BJ (cell line): ENCODE measurements at regions not wholly inside any gene's neighbourhood (a gene's known extent, or its start where the extent isn't known, plus 50 kb on each side); places are given as distances from the start of the nearest gene placed in this dataset.

Experiments
- CTCF ChIA-PET: fragments of 350-600 bp; formaldehyde crosslinking; extraction: SDS; loops from one replicate; lab custom pipeline; 2021; ENCODE audit warnings: antibody characterized with exemption, inconsistent platforms; lab: Yijun Ruan, JAX
- POLR2A ChIA-PET: fragments of 300-600 bp; sonication (Branson Sonifier 250); formaldehyde crosslinking; extraction: SDS; loops from one replicate; lab custom pipeline; 2021; ENCODE audit warnings: antibody characterized with exemption; lab: Charles Lee
- DNase-seq: peaks from one replicate; pipeline ENCODE4 v3.0.0-alpha.2; 2011; ENCODE audit warnings: low read depth
- H3K27me3 ChIP-seq: 2 replicates; pipeline ENCODE4 v1.6.0; 2011; ENCODE audit warnings: low read length; ENCODE audit not compliant: control insufficient read depth, insufficient read depth
- H3K36me3 ChIP-seq: 2 replicates; pipeline ENCODE4 v1.5.1; 2011; ENCODE audit warnings: low read length; ENCODE audit not compliant: control insufficient read depth, insufficient read depth
- H3K4me3 ChIP-seq: 2 replicates; pipeline ENCODE4 v1.5.1; 2011; ENCODE audit warnings: low read depth, mild to moderate bottlenecking, control low read depth, low read length
- CTCF ChIP-seq: IDR thresholded peaks from 2 replicates; pipeline ENCODE4 v1.5.1; 2011; ENCODE audit warnings: low read depth, mild to moderate bottlenecking, control low read depth, inconsistent platforms, low read length, moderate library complexity; ENCODE audit not compliant: insufficient read depth

GRCh38 chr1:14380408-14380807, 218.1 kb upstream of the KAZN start:
- no peak for TF ChIP-seq CTCF
- H3K4me3 ChIP-seq = no peak overlapping the region
- no peaks in the 10 kb centered on the region for H3K27me3 ChIP-seq
- ChIA-PET POLR2A (no interaction called here), CTCF (no interaction called here)
- no peaks in the 10 kb centered on the region for H3K36me3 ChIP-seq
- no peak for DNase-seq

- H3K36me3 ChIP-seq = no peaks in the 10 kb centered on the region
- TF ChIP-seq CTCF = no peak
- H3K27me3 ChIP-seq = no peaks in the 10 kb centered on the region
- DNase-seq = no peak
- ChIA-PET POLR2A (no interaction called here), CTCF (no interaction called here)
- no peak overlapping the region for H3K4me3 ChIP-seq
Observed at GRCh38 chr1:14390816-14391215, 207.7 kb upstream of the KAZN start.

GRCh38 chr1:14392161-14392858, 206.2 kb upstream of the KAZN start:
- H3K4me3 ChIP-seq = no peak overlapping the region

GRCh38 chr1:14392859-14393365, 205.6 kb upstream of the KAZN start:
- no peak for TF ChIP-seq CTCF
- ChIA-PET CTCF (no interaction called here), POLR2A (no interaction called here)
- Histone ChIP-seq H3K36me3 (no peaks in the 10 kb centered on the region), H3K27me3 (no peaks in the 10 kb centered on the region), H3K4me3 (no peak overlapping the region)
- DNase-seq = no peak

More at GRCh38 chr1:14392161-14392858, 206.2 kb upstream of the KAZN start:
- DNase-seq = no peak
- POLR2A ChIA-PET = no interaction called here
- Histone ChIP-seq H3K36me3 (no peaks in the 10 kb centered on the region), H3K27me3 (no peaks in the 10 kb centered on the region)
- TF ChIP-seq CTCF = no peak
- CTCF ChIA-PET = no interaction called here

GRCh38 chr1:14396100-14396499, 202.4 kb upstream of the KAZN start:
- Histone ChIP-seq H3K27me3 (no peaks in the 10 kb centered on the region), H3K36me3 (no peaks in the 10 kb centered on the region), H3K4me3 (no peak overlapping the region)
- no peak for TF ChIP-seq CTCF
- CTCF ChIA-PET = no interaction called here
- DNase-seq = no peak
- POLR2A ChIA-PET = no interaction called here
